GM12878 (cell line): ENCODE measurements at regions not wholly inside any gene's neighbourhood (a gene's known extent, or its start where the extent isn't known, plus 50 kb on each side); places are given as distances from the start of the nearest gene placed in this dataset.

Experiments used
- ATAC-seq: fragments of 200-7000 bp; cut with Tn5 transposase; 3 replicates; pipeline ENCODE4 v1.9.1; 2020; ENCODE audit warnings: mild to moderate bottlenecking, moderate library complexity
- BruUV-seq: library from RNA; stranded (reverse); fragments of 400-500 nt; replicated peaks from 2 replicates; lab custom pipeline; 2021; lab: Mats Ljungman, UMichigan
- CTCF ChIA-PET: fragments of 300-600 bp; sonication (Branson Sonifier 250); formaldehyde crosslinking; extraction: SDS; loops from one replicate; lab custom pipeline; 2021; ENCODE audit warnings: inconsistent platforms; lab: Yijun Ruan, JAX
- POLR2A ChIA-PET: fragments of 350-600 bp; formaldehyde crosslinking; extraction: SDS; loops from one replicate; lab custom pipeline; 2021; ENCODE audit warnings: inconsistent platforms; lab: Charles Lee
- RAD21 ChIA-PET: fragments of 300-600 bp; sonication (Branson Sonifier 250); formaldehyde crosslinking; loops from one replicate; lab custom pipeline; 2023; ENCODE audit warnings: antibody characterized with exemption; ENCODE audit not compliant: unreplicated experiment; lab: Charles Lee
- SMC1A ChIA-PET: fragments of 300-600 bp; sonication (Branson Sonifier 250); formaldehyde crosslinking; loops from one replicate; lab custom pipeline; 2023; ENCODE audit not compliant: unreplicated experiment, uncharacterized antibody; lab: Charles Lee
- DNase-seq: peaks from one replicate; pipeline ENCODE4 v3.0.0-alpha.2; 2011; ENCODE audit warnings: low read depth, low spot score
- FAIRE-seq: peaks from 3 replicates; lab custom pipeline; 2011; peaks lifted over from hg19 to GRCh38; lab: Jason Lieb, UNC
- H2AFZ ChIP-seq: 2 replicates; pipeline ENCODE4 v1.6.0; 2011; ENCODE audit warnings: low read depth, low read length, control low read depth; ENCODE audit not compliant: control insufficient read depth
- H3K27ac ChIP-seq: 2 replicates; pipeline ENCODE4 v1.5.1; 2011; ENCODE audit warnings: control low read depth; ENCODE audit not compliant: control insufficient read depth, insufficient read depth
- H3K27me3 ChIP-seq, 2 experiments: replicated peaks in 1 of 2; 2 replicates each; pipeline versions ENCODE4 v1.6.0 to v1.6.1; 2011; ENCODE audit warnings: low read length in 1 of 2; ENCODE audit not compliant: control insufficient read depth in 2 of 2, insufficient read depth in 2 of 2
- H3K36me3 ChIP-seq, 2 experiments: 2 replicates each; pipeline ENCODE4 v1.5.1; 2011; ENCODE audit warnings: low read length in 1 of 2; ENCODE audit not compliant: control insufficient read depth in 2 of 2, insufficient read depth in 2 of 2
- H3K4me1 ChIP-seq: 2 replicates; pipeline ENCODE4 v1.6.1; 2011; ENCODE audit warnings: mild to moderate bottlenecking, low read length, moderate library complexity, mixed read lengths; ENCODE audit not compliant: control insufficient read depth, insufficient read depth
- H3K4me2 ChIP-seq: 2 replicates; pipeline ENCODE4 v1.6.0; 2011; ENCODE audit warnings: control low read depth; ENCODE audit not compliant: control insufficient read depth, insufficient read depth
- H3K4me3 ChIP-seq: fragments of 200-600 bp; sonication (generic); 2 replicates; pipeline ENCODE4 v1.5.1; 2016
- H3K79me2 ChIP-seq: 2 replicates; pipeline ENCODE4 v1.6.0; 2011; ENCODE audit warnings: low read length; ENCODE audit not compliant: control insufficient read depth, insufficient read depth
- H3K9ac ChIP-seq: 2 replicates; pipeline ENCODE4 v1.8.0; 2011; ENCODE audit warnings: low read length, control low read depth, mixed read lengths; ENCODE audit not compliant: control insufficient read depth, insufficient read depth
- H3K9me3 ChIP-seq: replicated peaks from 3 replicates; pipeline ENCODE4 v1.5.1; 2011; ENCODE audit warnings: mild to moderate bottlenecking, low read length; ENCODE audit not compliant: control insufficient read depth, insufficient read depth
- H4K20me1 ChIP-seq: 2 replicates; pipeline ENCODE4 v1.6.0; 2011; ENCODE audit not compliant: control insufficient read depth, insufficient read depth
- ASH2L ChIP-seq: fragments of 300-600, 200-600 bp; sonication (generic); IDR thresholded peaks from 2 replicates; pipeline ENCODE4 v1.6.1; 2017; ENCODE audit warnings: low read depth, mild to moderate bottlenecking, borderline replicate concordance
- BACH1 ChIP-seq: fragments of 450-650 bp; IDR thresholded peaks from 2 replicates; pipeline ENCODE4 v1.6.1; 2017; ENCODE audit warnings: mild to moderate bottlenecking, borderline replicate concordance
- CHD2 ChIP-seq: IDR thresholded peaks from 2 replicates; pipeline ENCODE4 v1.6.1; 2011; ENCODE audit warnings: low read depth, low read length, improper control_type of control experiment, borderline replicate concordance
- CREM ChIP-seq: IDR thresholded peaks from 2 replicates; pipeline ENCODE4 v1.6.1; 2014; ENCODE audit warnings: antibody characterized with exemption, low read depth
- EGR1 ChIP-seq, 2 experiments: IDR thresholded peaks; 1 replicate in 1 of 2; 2 replicates in 1 of 2; pipeline ENCODE4 v1.6.1; 2011 to 2012; ENCODE audit warnings: low read depth in 2 of 2, low read length in 2 of 2, borderline replicate concordance in 1 of 2, mild to moderate bottlenecking in 1 of 2, moderate library complexity in 1 of 2
- HDGF ChIP-seq: fragments of 450-650 bp; IDR thresholded peaks from 2 replicates; pipeline ENCODE4 v1.6.1; 2016; ENCODE audit warnings: antibody characterized with exemption
- MTA2 ChIP-seq: fragments of 450-650 bp; IDR thresholded peaks from 2 replicates; pipeline ENCODE4 v1.6.1; 2016; ENCODE audit warnings: low read depth, mild to moderate bottlenecking, moderate library complexity
- NRF1 ChIP-seq: conservative IDR thresholded peaks from 2 replicates; pipeline ENCODE4 v1.6.1; 2011; ENCODE audit warnings: mild to moderate bottlenecking, low read depth, low read length, improper control_type of control experiment
- POLR2A ChIP-seq: IDR thresholded peaks from 2 replicates; pipeline ENCODE4 v1.6.1; 2011; ENCODE audit warnings: low read depth, mild to moderate bottlenecking, low read length
- RAD21 ChIP-seq: IDR thresholded peaks from 2 replicates; pipeline ENCODE4 v1.6.1; 2011; ENCODE audit warnings: mild to moderate bottlenecking, low read depth, low read length, moderate library complexity; ENCODE audit not compliant: insufficient read depth
- RCOR1 ChIP-seq: conservative IDR thresholded peaks from 2 replicates; pipeline ENCODE4 v1.6.1; 2012; ENCODE audit warnings: low read depth, low read length, improper control_type of control experiment
- SREBF1 ChIP-seq: IDR thresholded peaks from 2 replicates; pipeline ENCODE4 v1.6.1; 2012; ENCODE audit warnings: mild to moderate bottlenecking, low read length
- TARDBP ChIP-seq: IDR thresholded peaks from 2 replicates; pipeline ENCODE4 v1.6.1; 2016; ENCODE audit warnings: borderline replicate concordance
- TCF3 ChIP-seq: IDR thresholded peaks from 2 replicates; pipeline ENCODE4 v1.6.1; 2012; ENCODE audit warnings: low read depth, mild to moderate bottlenecking, low read length, borderline replicate concordance; ENCODE audit not compliant: insufficient read depth
- WRNIP1 ChIP-seq: IDR thresholded peaks from 2 replicates; pipeline ENCODE4 v1.6.1; 2011; ENCODE audit warnings: low read depth, low read length, improper control_type of control experiment, borderline replicate concordance
- ZBTB33 ChIP-seq: fragments of 450-650 bp; IDR thresholded peaks from 2 replicates; pipeline ENCODE4 v1.6.1; 2017; ENCODE audit warnings: mild to moderate bottlenecking
- ZBTB4 ChIP-seq: fragments of 450-650 bp; formaldehyde crosslinking; IDR thresholded peaks from 2 replicates; pipeline ENCODE4 v1.4.0; 2022; ENCODE audit warnings: mild to moderate bottlenecking, moderate library complexity
- WGBS: methylation state at CpG from one replicate; pipeline ENCODE4 v1.1.6; 2016; ENCODE audit warnings: low lambda C conversion rate; ENCODE audit not compliant: insufficient replicate concordance, insufficient coverage; ENCODE audit errors: missing lambda C conversion rate; 5-methylcytosine and 5-hydroxymethylcytosine counted together
- in situ Hi-C: fragments of 300-500 bp; cut with MboI; formaldehyde crosslinking; loops from 9 replicates; pipeline ENCODE4 v1.14.3; 2018; ENCODE audit warnings: mixed read lengths
- intact Hi-C: fragments of 100-400 bp; cut with micrococcal nuclease; formaldehyde crosslinking; loops from one replicate; pipeline ENCODE4 v1.14.2; 2022; ENCODE audit not compliant: unreplicated experiment

- FAIRE-seq, result no peak
- POLR2A ChIA-PET, result interaction anchor here (0.9 kb wide), 1 partner anchor 12 kb away, joined by 4 read pairs; no protein-coding TSS in a partner anchor
- no peak for TF ChIP-seq BACH1
- no peak for TF ChIP-seq ZBTB33
- TF ChIP-seq MTA2, result no peak
- TF ChIP-seq SREBF1, result no peak
- no peak for TF ChIP-seq ASH2L
- TF ChIP-seq RAD21, result no peak
- no peak for TF ChIP-seq TCF3
- no peak for TF ChIP-seq NRF1
- TF ChIP-seq RCOR1, result no peak
- no peak for TF ChIP-seq WRNIP1
- TF ChIP-seq EGR1 (IDR thresholded peaks at IDR 0.05; ENCODE audit: borderline replicate concordance in 1 of 2, low read depth in 2 of 2, low read length in 2 of 2), result no peak
- TF ChIP-seq HDGF, result no peak
- TF ChIP-seq POLR2A, result no peak
- no peak for TF ChIP-seq CHD2
- TF ChIP-seq CREM, result no peak
- TF ChIP-seq TARDBP, result no peak
- TF ChIP-seq ZBTB4 (CRISPR knock-in tag), result no peak
These were observed 255.8 kb downstream of the MTX2 start for GRCh38 chr2:176525086-176525485.

More at GRCh38 chr2:176525086-176525485, 255.8 kb downstream of the MTX2 start:
- CTCF ChIA-PET, result interaction anchor here (1.3 to 2.0 kb wide), 2 partner anchors 29 to 385 kb away, joined by 5 to 6 read pairs; no protein-coding TSS in a partner anchor
- no peak overlapping the region for H3K4me2 ChIP-seq
- intact Hi-C loops, result no loop called here
- H4K20me1 ChIP-seq, result no peaks in the 10 kb centered on the region
- BruUV-seq, result no TSS peak
- no peaks in the 10 kb centered on the region for H3K36me3 ChIP-seq
- SMC1A ChIA-PET, result interaction anchor here (0.7 to 1.7 kb wide), 6 partner anchors 9 to 1771 kb away, joined by 3 to 4 read pairs (median 4); no protein-coding TSS in a partner anchor
- no peaks in the 10 kb centered on the region for H3K4me1 ChIP-seq
- H3K9ac ChIP-seq, result no peak overlapping the region
- H3K9me3 ChIP-seq, result no peaks in the 10 kb centered on the region
- peaks cover 0 to 4% of the 10 kb centered on the region in 2 experiments; a peak in 1 of 4 replicates for H3K27me3 ChIP-seq
- ATAC-seq (no peak), DNase-seq (no peak)
- no peaks in the 10 kb centered on the region for H3K79me2 ChIP-seq
- no peak overlapping the region for H3K27ac ChIP-seq
- RAD21 ChIA-PET, result interaction anchor here (1.5 kb wide), 1 partner anchor 70 kb away, joined by 4 read pairs; no protein-coding TSS in a partner anchor
- no peak overlapping the region for H2AFZ ChIP-seq
- no peak overlapping the region for H3K4me3 ChIP-seq
- whole genome bisulfite sequencing, result 5% methylated on average over 2 of the region's 2 CpGs
- in situ Hi-C loops, result no loop called here
